Ammon's horn (tissue), 1 donor: ENCODE measurements at regions not wholly inside any gene's neighbourhood (a gene's known extent, or its start where the extent isn't known, plus 50 kb on each side); places are given as distances from the start of the nearest gene placed in this dataset.

Experiments
- DNase-seq: peaks from one replicate; pipeline ENCODE4 v3.0.0-alpha.2; 2016; ENCODE audit warnings: low spot score

- no peak for DNase-seq
These were observed 61.9 kb upstream of the HAAO start for GRCh38 chr2:42854207-42854818.

DNA sequence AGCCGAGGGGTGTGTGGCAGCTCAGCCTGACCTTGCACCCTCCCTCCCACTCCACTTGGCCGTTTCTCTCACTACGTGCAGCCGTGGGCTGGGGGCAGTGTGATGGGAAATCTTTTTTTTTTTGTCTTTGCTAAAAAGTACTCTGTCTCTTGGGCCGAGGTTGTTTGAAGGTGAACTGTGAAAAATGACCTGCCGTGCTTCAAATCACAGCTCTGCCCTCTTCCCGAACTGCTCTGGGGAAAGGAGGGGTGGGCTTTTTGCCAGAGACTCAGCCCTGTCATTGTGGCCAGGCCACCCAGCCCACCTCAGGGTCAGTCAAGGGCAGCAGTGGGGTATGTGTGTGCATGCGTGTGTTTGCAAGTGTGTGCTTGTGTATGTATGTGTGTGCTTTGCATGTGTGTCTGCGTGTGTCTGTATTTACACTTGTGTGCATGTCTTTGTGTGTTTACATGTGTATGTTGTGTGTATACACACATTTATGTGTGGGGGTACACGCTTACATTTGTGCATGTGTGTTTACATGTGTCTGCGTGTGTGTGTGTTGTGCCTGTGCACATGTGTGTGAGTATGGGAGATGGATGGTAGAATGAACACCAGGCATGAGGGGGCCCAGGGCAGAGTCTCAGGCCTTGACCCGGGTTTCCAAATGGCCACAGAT is 61.3 kb upstream of the HAAO start:
- no peak for DNase-seq

- no peak for DNase-seq
These were observed 60.4 kb upstream of the HAAO start for GRCh38 chr2:42852798-42853197.

DNA sequence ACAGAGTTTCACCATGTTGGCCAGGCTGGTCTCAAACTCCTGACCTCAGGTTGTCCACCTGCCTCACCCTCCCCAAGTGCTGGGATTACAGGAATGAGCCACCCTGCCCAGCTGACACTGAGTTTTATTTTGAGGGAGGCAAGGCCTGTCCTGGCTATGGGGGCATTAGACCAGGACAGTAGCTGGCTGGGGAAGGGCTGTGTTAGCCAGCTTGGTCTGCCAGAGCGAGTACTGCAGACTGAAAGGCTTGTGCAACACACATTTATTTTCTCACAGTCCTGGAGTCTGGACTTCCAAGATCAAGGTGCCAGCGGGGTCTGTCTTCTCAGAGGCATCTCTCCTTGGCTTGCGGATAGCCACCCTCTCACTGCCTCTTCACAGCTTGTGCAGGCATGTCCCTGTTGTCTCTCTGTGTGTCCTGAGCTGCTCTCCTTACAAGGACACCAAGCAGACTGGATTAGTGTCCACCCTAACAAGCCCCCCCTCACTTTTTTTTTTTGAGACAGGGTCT is 59.4 kb upstream of the HAAO start:
- no peak for DNase-seq

DNA sequence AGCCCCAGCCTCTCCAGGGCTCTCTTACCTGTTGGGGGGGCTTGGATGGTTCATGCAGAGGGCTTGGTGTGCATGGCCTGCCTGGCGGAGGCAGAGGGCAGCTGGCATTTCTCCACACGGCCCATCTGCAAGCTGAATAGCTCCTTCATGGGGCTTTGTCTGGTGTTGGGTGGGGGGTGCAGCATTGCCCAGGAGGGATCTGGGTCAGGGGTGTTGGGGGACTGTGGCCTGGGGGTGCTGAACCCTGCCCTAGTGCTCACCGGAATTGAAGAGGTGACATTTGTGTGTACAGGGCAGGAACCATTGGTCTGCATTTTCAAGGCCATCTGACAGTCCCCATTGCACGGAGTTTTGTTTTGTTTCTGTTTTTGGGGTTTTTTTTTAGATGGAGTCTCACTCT is 58.8 kb upstream of the HAAO start:
- no peak for DNase-seq

DNA sequence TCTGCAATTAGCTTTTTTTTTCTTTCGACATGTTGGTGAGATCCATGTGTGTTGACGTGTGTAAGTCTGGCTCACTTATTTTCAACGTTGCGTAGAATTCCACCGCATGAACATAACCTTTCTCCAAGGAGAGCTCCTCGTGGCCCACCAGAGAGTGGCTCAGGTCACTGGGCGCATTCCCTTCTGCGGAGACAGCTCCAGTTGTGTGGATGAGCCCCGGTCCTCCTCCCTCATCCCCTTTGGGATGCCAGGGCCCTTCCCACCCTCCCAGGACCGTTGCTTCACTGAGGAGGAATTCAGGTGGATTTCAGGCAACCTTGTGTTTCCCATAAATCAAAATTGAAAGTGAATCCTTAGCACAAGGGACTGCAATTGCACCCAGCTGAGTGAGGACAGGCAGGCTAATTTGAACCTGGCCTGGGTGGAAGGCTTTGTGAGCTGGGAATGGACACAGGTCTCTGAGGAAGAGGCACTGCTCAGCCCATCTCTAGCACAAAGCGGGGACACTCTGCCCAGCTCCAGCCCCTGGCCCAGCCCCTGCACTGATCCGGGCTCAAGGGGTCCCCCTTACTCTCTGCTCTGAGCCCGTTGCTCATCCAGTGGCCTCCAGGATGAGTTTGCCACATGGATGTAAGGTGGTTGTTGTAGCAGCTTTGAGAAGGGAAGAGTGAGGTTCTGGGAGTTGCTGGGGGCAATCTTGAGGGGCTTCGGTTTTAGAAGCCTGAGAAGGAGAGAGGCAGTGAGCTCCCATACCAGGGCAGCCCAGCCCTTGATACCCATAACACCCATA is 57.8 kb upstream of the HAAO start:
- no peak for DNase-seq

- no peak for DNase-seq
These were observed 56.9 kb upstream of the HAAO start for GRCh38 chr2:42849311-42849710.

- no peak for DNase-seq
These were observed 56.4 kb upstream of the HAAO start for GRCh38 chr2:42848726-42849290.

DNA sequence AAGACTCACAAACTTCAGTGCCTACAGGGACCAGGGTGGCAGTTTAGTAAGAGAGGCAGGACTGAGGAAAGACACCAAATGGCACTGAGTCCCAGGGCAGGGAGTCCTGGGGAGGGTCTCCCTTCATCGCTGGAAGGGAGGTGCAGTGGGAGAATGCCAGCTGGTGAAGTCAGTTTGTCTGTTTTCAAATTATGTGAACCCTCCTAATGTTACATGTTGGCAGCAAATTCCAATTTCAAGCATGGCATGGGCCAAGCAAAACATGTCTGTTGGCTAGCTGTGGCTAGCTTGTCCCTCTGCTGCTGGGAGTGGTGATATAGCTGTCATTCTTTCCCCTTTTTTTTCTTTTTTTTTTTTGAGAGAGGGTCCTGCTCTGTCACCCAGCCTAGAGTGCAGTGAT is 55.9 kb upstream of the HAAO start:
- DNase-seq = no peak

- no peak for DNase-seq
These were observed 55.3 kb upstream of the HAAO start for GRCh38 chr2:42847596-42848151.

GRCh38 chr2:42846932-42847595 is 54.7 kb upstream of the HAAO start:
- DNase-seq = no peak

GRCh38 chr2:42846026-42846425 is 53.6 kb upstream of the HAAO start:
- no peak for DNase-seq

- DNase-seq = peak; percentile 33
These were observed 52.8 kb upstream of the HAAO start for GRCh38 chr2:42844901-42845821.

GRCh38 chr2:42844366-42844765 is 52.0 kb upstream of the HAAO start:
- DNase-seq = no peak

- DNase-seq = no peak
These were observed 51.2 kb upstream of the HAAO start for GRCh38 chr2:42843611-42844010.

DNA sequence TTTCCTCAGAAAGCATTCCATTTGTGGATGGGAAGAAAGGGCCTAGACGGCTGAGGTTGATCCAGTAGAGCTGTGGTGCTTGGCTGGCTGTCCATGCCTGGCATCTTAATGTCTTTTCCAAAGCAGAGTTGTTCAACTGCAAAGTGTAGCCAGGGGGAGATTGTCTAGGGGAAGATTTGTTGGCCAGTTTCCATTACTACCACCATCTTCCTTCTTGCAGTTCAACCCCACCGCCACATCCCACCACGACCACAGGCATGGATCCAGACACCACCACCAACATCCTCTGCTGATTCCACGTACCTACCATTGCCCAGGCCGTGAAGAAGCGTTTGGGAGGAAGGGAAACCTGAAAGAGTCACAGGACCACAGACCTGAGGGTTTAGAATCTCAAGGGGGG is 50.7 kb upstream of the HAAO start:
- no peak for DNase-seq

- no peak for DNase-seq
These were observed 50.1 kb upstream of the HAAO start for GRCh38 chr2:42842466-42842865.
